Gastroesophageal sphincter (tissue), 4 donors: ENCODE measurements at regions not wholly inside any gene's neighbourhood (a gene's known extent, or its start where the extent isn't known, plus 50 kb on each side); places are given as distances from the start of the nearest gene placed in this dataset.

Experiments
- ATAC-seq: fragments of 150-250 bp; one replicate; pipeline ENCODE4 v1.9.1; 2016; ENCODE audit warnings: mild to moderate bottlenecking, moderate library complexity
- H3K27ac ChIP-seq, 4 donors: fragments of 200-600 bp; sonication (generic) in 3 of 4; 1 replicate in 3 of 4; 2 replicates in 1 of 4; pipeline ENCODE4 v1.5.1; 2016 to 2019
- H3K27me3 ChIP-seq: fragments of 200-600 bp; sonication (generic); one replicate; pipeline ENCODE4 v1.5.1; 2019
- H3K36me3 ChIP-seq, 2 donors: fragments of 200-600 bp; sonication (generic); one replicate each; pipeline ENCODE4 v1.5.1; 2019; ENCODE audit warnings: control low read depth in 1 of 2
- H3K4me1 ChIP-seq, 3 donors: fragments of 200-600 bp; sonication (generic); 1 replicate in 2 of 3; 2 replicates in 1 of 3; pipeline ENCODE4 v1.5.1; 2016 to 2019; ENCODE audit warnings: control low read depth in 2 of 3
- H3K4me3 ChIP-seq, 2 donors: fragments of 200-600 bp; sonication (generic); one replicate each; pipeline ENCODE4 v1.5.1; 2019; ENCODE audit warnings: mild to moderate bottlenecking in 1 of 2, moderate library complexity in 1 of 2
- H3K9me3 ChIP-seq, 3 donors: fragments of 200-600 bp; sonication (generic); one replicate each; pipeline ENCODE4 v1.5.1; 2017 to 2019; ENCODE audit warnings: control low read depth in 2 of 3
- CTCF ChIP-seq, 4 experiments: fragments of 200-600 bp in 2 of 4; fragments of 450-650 bp in 2 of 4; sonication (generic) in 1 of 4; IDR thresholded peaks; one replicate each; pipeline ENCODE4 v1.5.1; 2017 to 2019; ENCODE audit warnings: antibody characterized with exemption in 4 of 4, mild to moderate bottlenecking in 2 of 4, moderate library complexity in 2 of 4
- EP300 ChIP-seq: sonication (generic); formaldehyde crosslinking; IDR thresholded peaks from one replicate; pipeline ENCODE4 v1.6.1; 2017; ENCODE audit warnings: antibody characterized with exemption, mild to moderate bottlenecking
- POLR2A ChIP-seq, 2 donors: fragments of 450-650 bp; IDR thresholded peaks; one replicate each; pipeline ENCODE4 v1.6.1; 2017; ENCODE audit warnings: antibody characterized with exemption in 2 of 2, mild to moderate bottlenecking in 2 of 2, moderate library complexity in 1 of 2
- POLR2AphosphoS5 ChIP-seq: sonication (generic); formaldehyde crosslinking; IDR thresholded peaks from one replicate; pipeline ENCODE4 v1.6.1; 2017; ENCODE audit warnings: antibody characterized with exemption
- WGBS, 2 donors: methylation state at CpG; one replicate each; pipeline ENCODE4 v1.1.5; 2018; ENCODE audit warnings: low coverage in 1 of 2; 5-methylcytosine and 5-hydroxymethylcytosine counted together

DNA sequence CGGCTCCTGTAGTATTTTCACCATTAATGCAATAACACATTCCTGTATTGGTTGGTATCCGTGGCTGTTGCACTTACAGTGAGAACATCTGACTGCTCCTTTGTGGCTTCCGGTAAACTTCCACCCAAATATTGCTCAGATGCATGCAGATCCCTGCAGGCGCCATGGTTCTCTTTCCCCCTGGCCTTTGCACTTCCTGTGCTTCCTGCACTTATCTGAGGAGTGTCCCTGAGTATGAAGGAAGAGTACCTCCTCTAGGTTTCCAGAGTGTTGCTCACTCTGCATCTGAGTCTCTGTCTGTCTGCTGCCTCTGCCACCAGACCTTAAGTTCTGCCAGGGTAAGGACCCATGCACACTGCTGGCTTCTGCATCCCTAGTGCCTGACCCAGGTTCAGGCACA is 117.2 kb upstream of the SLC34A2 start:
- H3K36me3 ChIP-seq: no peaks in the 10 kb centered on the region
- H3K27ac ChIP-seq: no peak overlapping the region
- H3K4me1 ChIP-seq: no peaks in the 10 kb centered on the region
- ATAC-seq: no peak
- WGBS, 2 donors: 74 to 87% methylated on average over 4 of the region's 4 CpGs
- H3K4me3 ChIP-seq: no peak overlapping the region
- no peaks in the 10 kb centered on the region for H3K27me3 ChIP-seq
- no peaks in the 10 kb centered on the region for H3K9me3 ChIP-seq
- TF ChIP-seq CTCF (IDR thresholded peaks at IDR 0.05) (no peak), EP300 (no peak), POLR2AphosphoS5 (no peak), POLR2A (IDR thresholded peaks at IDR 0.05) (no peak)

- no peak for ATAC-seq
- Histone ChIP-seq H3K27me3 (no peaks in the 10 kb centered on the region), H3K4me1 (no peaks in the 10 kb centered on the region), H3K9me3 (no peaks in the 10 kb centered on the region), H3K36me3 (no peaks in the 10 kb centered on the region), H3K27ac (no peak overlapping the region), H3K4me3 (no peak overlapping the region)
- 85 to 91% methylated on average over 3 of the region's 3 CpGs for WGBS, 2 donors
- no peak for TF ChIP-seq POLR2A (IDR thresholded peaks at IDR 0.05)
- no peak for TF ChIP-seq POLR2AphosphoS5
- no peak for TF ChIP-seq EP300
- TF ChIP-seq CTCF (IDR thresholded peaks at IDR 0.05): no peak
Observed at GRCh38 chr4:25539241-25539640, 116.4 kb upstream of the SLC34A2 start.

GRCh38 chr4:25540734-25541133 is 114.9 kb upstream of the SLC34A2 start:
- no peak overlapping the region for H3K4me3 ChIP-seq
- no peak for ATAC-seq
- H3K9me3 ChIP-seq: no peaks in the 10 kb centered on the region
- 77 to 86% methylated on average over 2 of the region's 2 CpGs for WGBS, 2 donors
- H3K36me3 ChIP-seq: no peaks in the 10 kb centered on the region
- H3K27me3 ChIP-seq: no peaks in the 10 kb centered on the region
- H3K27ac ChIP-seq: no peak overlapping the region
- TF ChIP-seq POLR2A (IDR thresholded peaks at IDR 0.05): no peak
- TF ChIP-seq CTCF (IDR thresholded peaks at IDR 0.05): no peak
- TF ChIP-seq EP300: no peak
- no peak for TF ChIP-seq POLR2AphosphoS5
- H3K4me1 ChIP-seq: no peaks in the 10 kb centered on the region

- no peak for ATAC-seq
- Histone ChIP-seq H3K27ac (no peak overlapping the region), H3K4me3 (no peak overlapping the region), H3K36me3 (no peaks in the 10 kb centered on the region), H3K4me1 (no peaks in the 10 kb centered on the region), H3K27me3 (no peaks in the 10 kb centered on the region), H3K9me3 (no peaks in the 10 kb centered on the region)
- 63 to 81% methylated on average over 5 of the region's 5 CpGs for WGBS, 2 donors
- no peak for TF ChIP-seq POLR2AphosphoS5
Observed at GRCh38 chr4:25547343-25547742, 108.3 kb upstream of the SLC34A2 start.

- no peaks in the 10 kb centered on the region for H3K36me3 ChIP-seq
Observed at GRCh38 chr4:25549413-25549812, 106.2 kb upstream of the SLC34A2 start.

More at GRCh38 chr4:25549413-25549812, 106.2 kb upstream of the SLC34A2 start:
- ATAC-seq: no peak
- Histone ChIP-seq H3K4me3 (no peak overlapping the region), H3K9me3 (no peaks in the 10 kb centered on the region), H3K27ac (no peak overlapping the region), H3K27me3 (no peaks in the 10 kb centered on the region), H3K4me1 (peaks cover 0 to 6% (median 0%) of the 10 kb centered on the region in 3 donors)
- no peak for TF ChIP-seq EP300
- no peak for TF ChIP-seq CTCF (IDR thresholded peaks at IDR 0.05)
- no peak for TF ChIP-seq POLR2AphosphoS5
- no peak for TF ChIP-seq POLR2A (IDR thresholded peaks at IDR 0.05)
